B cell (primary cell): ENCODE measurements at regions not wholly inside any gene's neighbourhood (a gene's known extent, or its start where the extent isn't known, plus 50 kb on each side); places are given as distances from the start of the nearest gene placed in this dataset.

Experiments
- ATAC-seq: fragments of 200-7000 bp; cut with Tn5 transposase; one replicate; pipeline ENCODE4 v1.10.0; 2021; ENCODE audit warnings: low read depth, mild to moderate bottlenecking, moderate number of reproducible peaks, moderate library complexity
- CTCF ChIA-PET: fragments of 350-600 bp; sonication (Branson Sonifier 250); formaldehyde crosslinking; loops from one replicate; lab custom pipeline; 2021; ENCODE audit warnings: antibody characterized with exemption, inconsistent platforms; lab: Charles Lee
- POLR2A ChIA-PET: fragments of 350-600 bp; sonication (Branson Sonifier 250); formaldehyde crosslinking; loops from one replicate; lab custom pipeline; 2021; ENCODE audit warnings: antibody characterized with exemption; lab: Charles Lee
- DNase-seq: peaks from one replicate; pipeline ENCODE4 v3.0.0; 2013
- H2AFZ ChIP-seq: 2 replicates; pipeline ENCODE4 v1.6.1; 2012; ENCODE audit warnings: mild to moderate bottlenecking, low read depth, low read length; ENCODE audit not compliant: insufficient read depth, poor library complexity, severe bottlenecking
- H3K27ac ChIP-seq, 2 donors: 1 replicate in 1 of 2; 2 replicates in 1 of 2; pipeline ENCODE4 v1.5.1; 2012 to 2013; ENCODE audit warnings: low read length in 2 of 2, mild to moderate bottlenecking in 2 of 2, moderate library complexity in 1 of 2
- H3K27me3 ChIP-seq, 4 experiments: fragments of 200-600 bp in 1 of 4; sonication (generic) in 1 of 4; replicated peaks in 1 of 4; 1 replicate in 2 of 4; 2 replicates in 2 of 4; pipeline versions ENCODE4 v1.6.1 to v1.7.0; 2013 to 2016; ENCODE audit warnings: low read length in 3 of 4, mild to moderate bottlenecking in 2 of 4, mixed read lengths in 1 of 4, moderate library complexity in 1 of 4; ENCODE audit not compliant: insufficient read depth in 4 of 4, control insufficient read depth in 3 of 4; ENCODE audit errors: control extremely low read depth in 1 of 4
- H3K36me3 ChIP-seq, 2 experiments: replicated peaks in 1 of 2; 1 replicate in 1 of 2; 2 replicates in 1 of 2; pipeline versions ENCODE4 v1.6.1 to v1.7.1; 2013; ENCODE audit warnings: low read length in 1 of 2; ENCODE audit not compliant: insufficient read depth in 2 of 2, control insufficient read depth in 1 of 2; ENCODE audit errors: control extremely low read depth in 1 of 2, extremely low read depth in 1 of 2
- H3K4me1 ChIP-seq, 2 donors: fragments of 200-600 bp in 1 of 2; sonication (generic) in 1 of 2; 1 replicate in 1 of 2; 2 replicates in 1 of 2; pipeline versions ENCODE4 v1.5.1 to v1.6.1; 2013 to 2017; ENCODE audit warnings: low read length in 2 of 2; ENCODE audit not compliant: control insufficient read depth in 2 of 2, insufficient read depth in 2 of 2
- H3K4me2 ChIP-seq: replicated peaks from 2 replicates; pipeline ENCODE3; 2012; ENCODE audit warnings: mild to moderate bottlenecking, low read depth, low read length; ENCODE audit not compliant: poor library complexity, severe bottlenecking
- H3K4me3 ChIP-seq, 5 experiments: fragments of 200-600 bp in 1 of 5; sonication (generic) in 1 of 5; 1 replicate in 3 of 5; 2 replicates in 2 of 5; pipeline versions ENCODE4 v1.5.1 to v1.7.0; 2011 to 2016; ENCODE audit warnings: low read length in 4 of 5, mild to moderate bottlenecking in 4 of 5, low read depth in 2 of 5, control low read depth in 1 of 5, moderate library complexity in 1 of 5; ENCODE audit not compliant: insufficient read depth in 1 of 5; ENCODE audit errors: control extremely low read depth in 1 of 5, extremely low read depth in 1 of 5
- H3K79me2 ChIP-seq: fragments of 200-600 bp; sonication (generic); one replicate; pipeline ENCODE4 v1.6.0; 2016; ENCODE audit warnings: low read length; ENCODE audit not compliant: control insufficient read depth, insufficient read depth
- H3K9ac ChIP-seq: fragments of 200-600 bp; sonication (generic); 2 replicates; pipeline ENCODE4 v1.6.1; 2017; ENCODE audit warnings: mild to moderate bottlenecking, low read length, moderate library complexity
- H3K9me3 ChIP-seq, 3 donors: one replicate each; pipeline versions ENCODE4 v1.6.1 to v1.7.1; 2013; ENCODE audit warnings: low read length in 2 of 3; ENCODE audit not compliant: control insufficient read depth in 2 of 3, insufficient read depth in 1 of 3; ENCODE audit errors: control extremely low read depth in 1 of 3
- H4K20me1 ChIP-seq: 2 replicates; pipeline ENCODE4 v1.6.0; 2012; ENCODE audit warnings: mild to moderate bottlenecking, low read length; ENCODE audit not compliant: insufficient read depth, control insufficient read depth, poor library complexity, severe bottlenecking
- H3K27ac Mint-ChIP-seq: one replicate; pipeline ENCODE4 v1.8.0; 2021; ENCODE audit warnings: mixed read lengths
- H3K27me3 Mint-ChIP-seq: one replicate; pipeline ENCODE4 v1.8.0; 2021; ENCODE audit warnings: mixed read lengths
- H3K4me1 Mint-ChIP-seq: one replicate; pipeline ENCODE4 v1.8.0; 2021; ENCODE audit warnings: mixed read lengths
- H3K4me3 Mint-ChIP-seq: one replicate; pipeline ENCODE4 v1.8.0; 2021; ENCODE audit warnings: mixed read lengths
- H3K9me3 Mint-ChIP-seq: one replicate; pipeline ENCODE4 v1.8.0; 2022; ENCODE audit warnings: mixed read lengths; ENCODE audit not compliant: insufficient read depth
- EZH2 ChIP-seq: IDR thresholded peaks from 2 replicates; pipeline ENCODE4 v1.6.1; 2012; ENCODE audit warnings: borderline replicate concordance, low read depth, mild to moderate bottlenecking, moderate library complexity, low read length; ENCODE audit not compliant: insufficient read depth, poor library complexity, severe bottlenecking
- WGBS: methylation state at CpG from one replicate; pipeline ENCODE4 v1.1.5; 2013; ENCODE audit warnings: missing lambda C conversion rate; ENCODE audit not compliant: insufficient coverage; 5-methylcytosine and 5-hydroxymethylcytosine counted together
- intact Hi-C: fragments of 100-400 bp; cut with micrococcal nuclease; formaldehyde crosslinking; loops from one replicate; pipeline ENCODE4 v1.10.0; 2022
- TF ChIP-seq, protein P1 (sequence below): fragments of 200-600 bp; IDR thresholded peaks from one replicate; pipeline ENCODE4 v1.8.0; 2022; ENCODE audit warnings: antibody characterized with exemption, mild to moderate bottlenecking

GRCh38 chr11:41781441-41781840 is 322.0 kb upstream of the LRRC4C start:
- no peak overlapping the region for H3K4me3 Mint-ChIP-seq
- Histone ChIP-seq H3K36me3 (no peaks in the 10 kb centered on the region), H3K79me2 (no peaks in the 10 kb centered on the region), H2AFZ (no peak overlapping the region), H3K27me3 (no peaks in the 10 kb centered on the region), H4K20me1 (no peaks in the 10 kb centered on the region), H3K4me2 (no peak overlapping the region), H3K27ac (no peak overlapping the region), H3K9me3 (peaks cover 0 to 4% (median 0%) of the 10 kb centered on the region in 3 donors), H3K4me1 (no peaks in the 10 kb centered on the region), H3K9ac (no peak overlapping the region), H3K4me3 (no peak overlapping the region)
- no peaks in the 10 kb centered on the region for H3K27me3 Mint-ChIP-seq
- no peak overlapping the region for H3K27ac Mint-ChIP-seq
- POLR2A ChIA-PET, result no interaction called here
- DNase-seq, result no peak
- no peak for TF ChIP-seq EZH2
- WGBS, result no CpG with 5 or more reads among the region's 2 CpGs
- no peak for ATAC-seq
- intact Hi-C loops, result no loop called here
- H3K4me1 Mint-ChIP-seq, result no peaks in the 10 kb centered on the region
- CTCF ChIA-PET, result no interaction called here
- no peaks in the 10 kb centered on the region for H3K9me3 Mint-ChIP-seq

DNA sequence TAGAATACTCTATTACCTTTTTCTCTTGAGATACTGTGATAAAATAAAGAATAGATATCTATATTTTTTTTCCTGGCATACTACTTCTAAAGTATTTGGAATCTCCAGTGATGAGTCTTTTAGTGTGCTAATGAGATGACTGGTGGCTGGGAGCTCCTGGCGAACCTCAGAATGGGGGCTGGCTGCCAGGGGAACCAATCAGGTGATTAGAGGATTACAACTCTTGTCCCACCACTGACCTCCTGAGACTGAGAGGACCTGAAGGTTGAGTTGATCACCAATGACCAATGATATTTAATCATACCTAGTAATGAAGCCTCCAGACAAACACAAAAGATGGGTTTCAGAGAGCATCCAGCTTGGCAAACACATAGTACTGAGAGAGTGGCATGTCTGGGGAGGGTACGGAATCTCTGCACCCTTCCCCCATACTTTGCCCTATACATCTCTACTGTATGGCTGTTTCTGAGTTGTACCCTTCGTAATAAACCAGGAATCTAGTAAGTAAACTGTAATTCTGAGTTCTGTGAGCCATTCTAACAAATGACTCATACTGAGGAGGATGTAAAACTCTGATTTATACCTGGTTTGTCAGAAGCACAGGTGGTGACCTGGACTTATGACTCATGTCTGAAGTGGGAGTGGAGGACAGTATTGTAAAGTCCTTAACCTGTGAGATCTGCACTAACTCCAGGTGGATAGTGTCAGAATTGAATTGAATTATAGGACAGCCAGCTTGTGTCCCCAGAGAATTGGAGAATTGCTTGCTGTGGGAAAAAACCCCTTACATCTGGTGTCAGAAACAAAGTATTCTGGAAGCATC is 325.3 kb upstream of the LRRC4C start:
- H3K27ac ChIP-seq, result no peak overlapping the region
- POLR2A ChIA-PET, result no interaction called here
- H3K9me3 ChIP-seq, result peaks cover 0 to 9% (median 0%) of the 10 kb centered on the region in 3 donors
- no peaks in the 10 kb centered on the region for H4K20me1 ChIP-seq
- Mint-ChIP-seq H3K27me3 (no peaks in the 10 kb centered on the region), H3K4me1 (no peaks in the 10 kb centered on the region), H3K9me3 (no peaks in the 10 kb centered on the region), H3K27ac (no peak overlapping the region), H3K4me3 (no peak overlapping the region)
- H2AFZ ChIP-seq, result no peak overlapping the region
- H3K4me2 ChIP-seq, result no peak overlapping the region
- ATAC-seq (no peak), DNase-seq (no peak)
- H3K36me3 ChIP-seq, result no peaks in the 10 kb centered on the region
- no peaks in the 10 kb centered on the region for H3K4me1 ChIP-seq
- TF ChIP-seq, protein P1, sequence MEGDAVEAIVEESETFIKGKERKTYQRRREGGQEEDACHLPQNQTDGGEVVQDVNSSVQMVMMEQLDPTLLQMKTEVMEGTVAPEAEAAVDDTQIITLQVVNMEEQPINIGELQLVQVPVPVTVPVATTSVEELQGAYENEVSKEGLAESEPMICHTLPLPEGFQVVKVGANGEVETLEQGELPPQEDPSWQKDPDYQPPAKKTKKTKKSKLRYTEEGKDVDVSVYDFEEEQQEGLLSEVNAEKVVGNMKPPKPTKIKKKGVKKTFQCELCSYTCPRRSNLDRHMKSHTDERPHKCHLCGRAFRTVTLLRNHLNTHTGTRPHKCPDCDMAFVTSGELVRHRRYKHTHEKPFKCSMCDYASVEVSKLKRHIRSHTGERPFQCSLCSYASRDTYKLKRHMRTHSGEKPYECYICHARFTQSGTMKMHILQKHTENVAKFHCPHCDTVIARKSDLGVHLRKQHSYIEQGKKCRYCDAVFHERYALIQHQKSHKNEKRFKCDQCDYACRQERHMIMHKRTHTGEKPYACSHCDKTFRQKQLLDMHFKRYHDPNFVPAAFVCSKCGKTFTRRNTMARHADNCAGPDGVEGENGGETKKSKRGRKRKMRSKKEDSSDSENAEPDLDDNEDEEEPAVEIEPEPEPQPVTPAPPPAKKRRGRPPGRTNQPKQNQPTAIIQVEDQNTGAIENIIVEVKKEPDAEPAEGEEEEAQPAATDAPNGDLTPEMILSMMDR, result no peak
- TF ChIP-seq EZH2, result no peak
- CTCF ChIA-PET, result no interaction called here
- no peak overlapping the region for H3K9ac ChIP-seq
- intact Hi-C loops, result no loop called here
- WGBS, result no CpG with 5 or more reads among the region's 3 CpGs
- H3K79me2 ChIP-seq, result no peaks in the 10 kb centered on the region
- no peaks in the 10 kb centered on the region for H3K27me3 ChIP-seq
- H3K4me3 ChIP-seq, result no peak overlapping the region
